ENCODE measurements at regions not wholly inside any gene's neighbourhood (a gene's known extent, or its start where the extent isn't known, plus 50 kb on each side); places are given as distances from the start of the nearest gene placed in this dataset.

DNA sequence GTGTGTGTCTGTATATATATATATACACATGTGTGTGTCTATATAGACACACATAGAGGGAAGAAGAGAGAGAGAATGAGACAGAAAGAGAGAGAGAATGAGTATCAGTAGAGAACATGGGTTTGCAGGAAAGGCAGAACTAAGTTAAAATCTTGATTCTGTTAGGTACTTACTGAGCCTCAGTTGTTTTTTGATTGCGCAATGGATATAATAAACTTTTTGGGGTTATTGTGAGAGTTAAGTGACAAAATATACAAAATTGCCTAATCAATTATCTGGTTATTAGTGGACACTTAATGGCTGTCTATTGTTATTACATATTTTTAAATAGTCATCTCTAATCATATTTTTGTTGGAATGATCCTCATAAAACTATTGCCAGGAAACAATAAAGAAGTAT, 169.0 kb downstream of the ETNK1 start:
- H3K79me2 ChIP-seq (replicated peaks; ENCODE audit: insufficient read depth): no peaks in the 10 kb centered on the region
- no peak overlapping the region for H3K4me3 ChIP-seq
- H2AFZ ChIP-seq: no peak overlapping the region
- no peaks in the 10 kb centered on the region for H3K27me3 ChIP-seq (ENCODE audit: insufficient read depth)
- Mint-ChIP-seq H3K4me1 (peaks cover 8% of the 10 kb centered on the region), H3K36me3 (ENCODE audit: low read depth) (no peaks in the 10 kb centered on the region), H3K9me3 (0 out of 3 replicates have a peak, but pooled peaks cover 2% of the 10 kb centered on the region), H3K4me3 (no peak overlapping the region), H3K27ac (no peak overlapping the region), H3K27me3 (ENCODE audit: insufficient read depth, low read depth, poor library complexity) (peaks cover 2% of the 10 kb centered on the region)
- no peaks in the 10 kb centered on the region for H4K20me1 ChIP-seq (replicated peaks; ENCODE audit: insufficient read depth)
- H3K36me3 ChIP-seq (ENCODE audit: insufficient read depth): no peaks in the 10 kb centered on the region
- H3K4me1 ChIP-seq (ENCODE audit: insufficient read depth): peaks cover 10% of the 10 kb centered on the region; the same call in 1 of the 2 replicates
- no peaks in the 10 kb centered on the region for H3K9me2 ChIP-seq (ENCODE audit: insufficient read depth)
- no peak for DNase-seq (ENCODE audit: low spot score)
- TF ChIP-seq EZH2phosphoT487 (IDR thresholded peaks at IDR 0.05; ENCODE audit: unreplicated experiment) (no peak), CREB1 (CRISPR knock-in tag; IDR thresholded peaks at IDR 0.05; ENCODE audit: low read depth) (no peak), JUNB (IDR thresholded peaks at IDR 0.05; ENCODE audit: unreplicated experiment) (no peak), REST (IDR thresholded peaks at IDR 0.05; ENCODE audit: unreplicated experiment) (no peak), ZNF114 (CRISPR knock-in tag; IDR thresholded peaks at IDR 0.05) (no peak), NANOG (IDR thresholded peaks at IDR 0.05; ENCODE audit: borderline replicate concordance) (no peak), ZNF331 (CRISPR knock-in tag; IDR thresholded peaks at IDR 0.05; ENCODE audit: low read depth) (no peak), POLR2AphosphoS5 (IDR thresholded peaks at IDR 0.05; ENCODE audit: low read depth) (no peak), EZH2 (IDR thresholded peaks at IDR 0.05; ENCODE audit: low read depth, unreplicated experiment) (no peak)
- TF ChIP-seq, protein P1, sequence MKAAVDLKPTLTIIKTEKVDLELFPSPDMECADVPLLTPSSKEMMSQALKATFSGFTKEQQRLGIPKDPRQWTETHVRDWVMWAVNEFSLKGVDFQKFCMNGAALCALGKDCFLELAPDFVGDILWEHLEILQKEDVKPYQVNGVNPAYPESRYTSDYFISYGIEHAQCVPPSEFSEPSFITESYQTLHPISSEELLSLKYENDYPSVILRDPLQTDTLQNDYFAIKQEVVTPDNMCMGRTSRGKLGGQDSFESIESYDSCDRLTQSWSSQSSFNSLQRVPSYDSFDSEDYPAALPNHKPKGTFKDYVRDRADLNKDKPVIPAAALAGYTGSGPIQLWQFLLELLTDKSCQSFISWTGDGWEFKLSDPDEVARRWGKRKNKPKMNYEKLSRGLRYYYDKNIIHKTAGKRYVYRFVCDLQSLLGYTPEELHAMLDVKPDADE (IDR thresholded peaks at IDR 0.05): no peak
- TF ChIP-seq, protein P2, sequence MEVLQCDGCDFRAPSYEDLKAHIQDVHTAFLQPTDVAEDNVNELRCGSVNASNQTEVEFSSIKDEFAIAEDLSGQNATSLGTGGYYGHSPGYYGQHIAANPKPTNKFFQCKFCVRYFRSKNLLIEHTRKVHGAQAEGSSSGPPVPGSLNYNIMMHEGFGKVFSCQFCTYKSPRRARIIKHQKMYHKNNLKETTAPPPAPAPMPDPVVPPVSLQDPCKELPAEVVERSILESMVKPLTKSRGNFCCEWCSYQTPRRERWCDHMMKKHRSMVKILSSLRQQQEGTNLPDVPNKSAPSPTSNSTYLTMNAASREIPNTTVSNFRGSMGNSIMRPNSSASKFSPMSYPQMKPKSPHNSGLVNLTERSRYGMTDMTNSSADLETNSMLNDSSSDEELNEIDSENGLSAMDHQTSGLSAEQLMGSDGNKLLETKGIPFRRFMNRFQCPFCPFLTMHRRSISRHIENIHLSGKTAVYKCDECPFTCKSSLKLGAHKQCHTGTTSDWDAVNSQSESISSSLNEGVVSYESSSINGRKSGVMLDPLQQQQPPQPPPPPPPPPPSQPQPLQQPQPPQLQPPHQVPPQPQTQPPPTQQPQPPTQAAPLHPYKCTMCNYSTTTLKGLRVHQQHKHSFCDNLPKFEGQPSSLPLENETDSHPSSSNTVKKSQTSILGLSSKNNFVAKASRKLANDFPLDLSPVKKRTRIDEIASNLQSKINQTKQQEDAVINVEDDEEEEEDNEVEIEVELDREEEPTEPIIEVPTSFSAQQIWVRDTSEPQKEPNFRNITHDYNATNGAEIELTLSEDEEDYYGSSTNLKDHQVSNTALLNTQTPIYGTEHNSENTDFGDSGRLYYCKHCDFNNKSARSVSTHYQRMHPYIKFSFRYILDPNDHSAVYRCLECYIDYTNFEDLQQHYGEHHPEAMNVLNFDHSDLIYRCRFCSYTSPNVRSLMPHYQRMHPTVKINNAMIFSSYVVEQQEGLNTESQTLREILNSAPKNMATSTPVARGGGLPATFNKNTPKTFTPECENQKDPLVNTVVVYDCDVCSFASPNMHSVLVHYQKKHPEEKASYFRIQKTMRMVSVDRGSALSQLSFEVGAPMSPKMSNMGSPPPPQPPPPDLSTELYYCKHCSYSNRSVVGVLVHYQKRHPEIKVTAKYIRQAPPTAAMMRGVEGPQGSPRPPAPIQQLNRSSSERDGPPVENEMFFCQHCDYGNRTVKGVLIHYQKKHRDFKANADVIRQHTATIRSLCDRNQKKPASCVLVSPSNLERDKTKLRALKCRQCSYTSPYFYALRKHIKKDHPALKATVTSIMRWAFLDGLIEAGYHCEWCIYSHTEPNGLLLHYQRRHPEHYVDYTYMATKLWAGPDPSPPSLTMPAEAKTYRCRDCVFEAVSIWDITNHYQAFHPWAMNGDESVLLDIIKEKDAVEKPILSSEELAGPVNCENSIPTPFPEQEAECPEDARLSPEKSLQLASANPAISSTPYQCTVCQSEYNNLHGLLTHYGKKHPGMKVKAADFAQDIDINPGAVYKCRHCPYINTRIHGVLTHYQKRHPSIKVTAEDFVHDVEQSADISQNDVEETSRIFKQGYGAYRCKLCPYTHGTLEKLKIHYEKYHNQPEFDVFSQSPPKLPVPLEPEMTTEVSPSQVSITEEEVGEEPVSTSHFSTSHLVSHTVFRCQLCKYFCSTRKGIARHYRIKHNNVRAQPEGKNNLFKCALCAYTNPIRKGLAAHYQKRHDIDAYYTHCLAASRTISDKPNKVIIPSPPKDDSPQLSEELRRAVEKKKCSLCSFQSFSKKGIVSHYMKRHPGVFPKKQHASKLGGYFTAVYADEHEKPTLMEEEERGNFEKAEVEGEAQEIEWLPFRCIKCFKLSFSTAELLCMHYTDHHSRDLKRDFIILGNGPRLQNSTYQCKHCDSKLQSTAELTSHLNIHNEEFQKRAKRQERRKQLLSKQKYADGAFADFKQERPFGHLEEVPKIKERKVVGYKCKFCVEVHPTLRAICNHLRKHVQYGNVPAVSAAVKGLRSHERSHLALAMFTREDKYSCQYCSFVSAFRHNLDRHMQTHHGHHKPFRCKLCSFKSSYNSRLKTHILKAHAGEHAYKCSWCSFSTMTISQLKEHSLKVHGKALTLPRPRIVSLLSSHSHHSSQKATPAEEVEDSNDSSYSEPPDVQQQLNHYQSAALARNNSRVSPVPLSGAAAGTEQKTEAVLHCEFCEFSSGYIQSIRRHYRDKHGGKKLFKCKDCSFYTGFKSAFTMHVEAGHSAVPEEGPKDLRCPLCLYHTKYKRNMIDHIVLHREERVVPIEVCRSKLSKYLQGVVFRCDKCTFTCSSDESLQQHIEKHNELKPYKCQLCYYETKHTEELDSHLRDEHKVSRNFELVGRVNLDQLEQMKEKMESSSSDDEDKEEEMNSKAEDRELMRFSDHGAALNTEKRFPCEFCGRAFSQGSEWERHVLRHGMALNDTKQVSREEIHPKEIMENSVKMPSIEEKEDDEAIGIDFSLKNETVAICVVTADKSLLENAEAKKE (CRISPR knock-in tag; IDR thresholded peaks at IDR 0.05): no peak
- no peak overlapping the region for H3K4me2 ChIP-seq
- no peak overlapping the region for H3K27ac ChIP-seq (ENCODE audit: low read depth)
- ATAC-seq: no peak
- H3F3A ChIP-seq (replicated peaks; ENCODE audit: low read depth): no peaks in the 10 kb centered on the region

Data from GM23338 (cell line).